ENCODE measurements at regions not wholly inside any gene's neighbourhood (a gene's known extent, or its start where the extent isn't known, plus 50 kb on each side); places are given as distances from the start of the nearest gene placed in this dataset.
"Not testable (repeated sequence)": the region's sequence is repeated elsewhere in the genome, so short reads cannot be mapped to it uniquely, and the experiment has no call there.

DNA sequence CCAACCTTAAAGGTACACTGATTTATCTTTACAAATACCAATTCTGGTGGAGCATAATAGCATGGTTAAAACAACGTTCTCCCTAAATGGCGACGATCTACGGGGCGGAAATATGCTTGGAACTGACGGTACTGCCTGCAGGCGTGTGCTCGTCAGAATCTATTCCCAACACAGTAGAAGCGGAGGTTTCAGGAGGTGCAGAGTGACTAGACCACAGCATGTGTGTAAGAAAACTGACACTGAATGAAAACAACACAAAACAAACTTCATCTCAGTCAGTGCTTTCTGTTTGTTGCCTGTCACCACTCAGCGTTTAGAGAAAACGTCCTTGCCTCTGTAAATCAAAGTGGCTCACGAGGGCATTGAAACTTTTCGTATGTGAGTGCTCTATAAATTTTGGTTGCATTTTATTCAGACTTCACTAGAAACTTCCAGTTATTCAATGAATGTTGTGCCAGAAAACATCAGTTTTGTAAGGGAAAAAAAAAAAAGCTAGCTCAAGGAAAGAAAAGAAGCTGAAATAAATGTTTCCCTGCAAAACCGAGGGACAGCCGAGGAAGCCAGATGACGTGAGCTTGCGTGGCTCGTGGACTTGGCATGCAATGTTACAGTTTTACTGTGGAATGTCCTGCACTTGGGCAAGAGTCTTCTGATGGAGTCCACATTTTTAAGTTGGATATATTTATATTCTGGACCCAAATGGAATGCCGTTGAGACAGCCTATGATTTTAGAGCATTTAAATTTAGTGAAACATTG, 210.4 kb downstream of the LAT start:
- DNase-seq, result not testable (repeated sequence)

DNA sequence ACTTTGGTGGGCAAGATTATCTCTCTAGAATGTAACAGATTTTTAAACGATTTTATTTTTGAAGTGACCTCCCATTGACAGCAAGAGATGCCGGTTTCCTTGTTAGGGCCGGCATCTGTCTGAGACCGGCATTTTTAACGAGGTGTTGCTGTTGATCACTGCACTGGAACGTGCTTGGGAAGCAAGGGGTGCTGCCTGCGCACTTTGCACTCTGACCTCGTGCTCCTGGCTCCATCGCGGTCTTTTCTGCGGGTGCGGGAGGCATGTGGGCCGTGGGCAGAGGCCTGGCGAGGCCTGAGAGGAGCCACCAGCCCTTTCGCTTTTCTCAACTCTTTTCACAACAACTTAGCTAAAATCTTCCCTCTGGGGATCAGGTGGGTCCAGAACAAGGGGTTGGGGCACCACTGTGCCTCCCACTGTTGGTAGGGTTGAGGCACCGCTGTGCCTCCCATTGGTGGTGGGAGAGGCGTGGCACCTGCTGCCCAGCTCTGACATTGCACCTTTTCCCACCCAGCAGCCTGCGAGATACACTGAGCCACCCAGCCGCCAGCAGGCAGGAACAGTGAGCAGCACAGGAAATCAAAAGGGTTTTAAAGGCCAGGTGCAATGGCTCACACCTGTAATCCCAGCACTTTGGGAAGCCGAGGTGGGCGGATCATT, 209.5 kb downstream of the LAT start:
- not testable (repeated sequence) for DNase-seq

DNA sequence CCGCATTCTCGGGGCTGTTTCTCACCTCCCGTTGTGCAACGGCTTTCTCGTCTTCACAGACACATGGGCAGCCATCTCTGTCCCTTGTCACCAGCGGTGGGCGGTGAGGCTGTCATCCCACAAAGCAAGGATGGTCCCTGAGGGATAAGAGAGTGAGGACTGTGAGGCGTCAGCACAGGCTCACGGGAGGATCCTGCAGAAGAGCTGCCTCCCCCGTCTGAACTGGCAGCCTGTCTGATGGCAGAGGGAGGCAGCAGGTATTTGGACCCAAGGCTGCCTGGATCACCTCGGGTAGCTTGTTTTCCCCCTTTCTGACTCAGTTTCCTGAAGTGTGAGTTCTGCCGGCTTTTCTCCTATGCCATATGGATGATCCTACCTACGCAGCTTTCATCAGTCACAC, 208.8 kb downstream of the LAT start:
- DNase-seq, result not testable (repeated sequence)

DNA sequence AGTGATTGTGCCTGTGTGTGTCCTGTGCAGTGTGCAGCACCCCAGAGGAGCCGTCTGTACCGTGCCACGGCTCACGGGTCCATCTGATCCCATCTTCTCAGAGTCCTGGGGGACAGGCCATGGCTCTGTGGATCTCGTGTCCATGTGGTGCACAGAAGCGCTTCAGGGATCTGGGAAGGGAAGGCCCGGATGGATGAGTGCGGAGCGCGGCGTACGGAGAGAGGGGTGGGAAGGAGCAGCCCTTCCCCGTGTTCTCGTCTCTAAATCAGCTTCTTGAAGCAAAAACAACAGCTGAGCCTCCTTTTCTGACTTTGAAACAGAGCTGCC, 208.4 kb downstream of the LAT start:
- DNase-seq, result not testable (repeated sequence)

DNA sequence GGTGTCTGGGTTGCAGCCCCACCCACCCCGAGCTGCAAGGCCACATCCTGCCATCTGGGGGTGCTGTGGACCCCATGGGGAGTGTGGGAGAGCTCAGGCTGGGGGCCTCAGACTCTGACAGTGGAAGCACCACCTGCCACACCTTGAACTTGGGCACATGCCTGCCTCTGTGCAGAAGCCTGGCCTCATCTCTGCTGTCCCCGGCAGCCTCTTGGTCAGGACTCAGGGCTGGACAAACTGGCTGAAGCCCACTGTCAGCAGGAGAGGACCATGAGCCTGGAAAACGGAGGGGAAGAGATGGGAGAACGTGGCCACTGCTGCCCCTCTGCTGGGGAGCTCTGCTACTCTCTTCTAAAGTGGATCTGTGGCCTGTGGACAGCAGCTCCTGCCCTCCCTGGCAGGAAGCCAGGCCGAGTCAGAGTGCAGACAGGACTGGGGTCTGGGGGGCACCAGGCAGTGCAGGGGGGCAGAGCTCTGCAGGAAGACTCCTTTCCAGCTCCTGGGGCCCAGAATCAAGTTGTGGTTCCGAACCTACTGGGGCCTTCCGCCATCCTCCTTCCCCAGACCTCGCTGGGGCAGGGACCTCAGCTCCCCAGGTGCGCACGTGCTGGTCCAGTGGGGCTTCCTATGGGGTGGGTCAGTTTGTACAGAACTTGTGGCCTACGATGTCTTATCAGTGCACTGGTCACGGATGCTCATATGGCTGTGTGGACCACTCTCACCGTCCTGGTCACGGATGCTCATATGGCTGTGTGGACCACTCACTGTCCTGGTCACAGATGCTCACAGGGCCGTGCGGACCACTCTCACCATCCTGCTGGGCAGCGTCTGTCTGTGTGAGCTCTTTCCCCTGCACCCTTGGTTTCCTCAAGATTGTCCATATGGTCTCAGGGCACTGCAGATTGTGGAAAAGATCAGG, 207.7 kb downstream of the LAT start:
- no peak for DNase-seq

DNA sequence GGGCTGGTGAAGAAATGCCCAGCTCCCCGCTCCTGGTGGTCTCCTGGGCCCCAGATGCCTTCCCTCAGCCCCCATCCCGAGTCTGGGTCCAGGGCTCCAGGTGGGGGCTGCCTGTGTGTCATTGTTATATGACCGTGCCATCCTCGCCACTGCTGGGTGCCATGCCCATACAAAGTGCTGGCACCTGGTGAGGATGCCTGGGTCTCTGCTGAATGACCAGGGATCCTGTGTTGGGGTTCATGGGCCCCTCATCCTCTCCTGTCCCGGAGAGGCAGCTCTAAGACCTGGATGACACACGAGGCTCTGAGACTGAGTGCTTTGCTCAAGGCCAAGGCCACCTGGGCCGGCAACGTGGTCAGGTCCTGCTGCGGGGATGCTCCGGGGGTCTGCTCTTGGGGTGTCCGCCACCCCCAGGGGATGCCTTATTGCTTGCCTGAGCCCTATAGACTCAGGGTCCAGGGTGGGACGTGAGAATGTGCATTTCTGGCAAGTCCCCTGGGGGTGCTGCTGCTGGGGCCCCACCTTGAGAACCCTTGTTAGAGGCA, 206.9 kb downstream of the LAT start:
- DNase-seq, result not testable (repeated sequence)

DNA sequence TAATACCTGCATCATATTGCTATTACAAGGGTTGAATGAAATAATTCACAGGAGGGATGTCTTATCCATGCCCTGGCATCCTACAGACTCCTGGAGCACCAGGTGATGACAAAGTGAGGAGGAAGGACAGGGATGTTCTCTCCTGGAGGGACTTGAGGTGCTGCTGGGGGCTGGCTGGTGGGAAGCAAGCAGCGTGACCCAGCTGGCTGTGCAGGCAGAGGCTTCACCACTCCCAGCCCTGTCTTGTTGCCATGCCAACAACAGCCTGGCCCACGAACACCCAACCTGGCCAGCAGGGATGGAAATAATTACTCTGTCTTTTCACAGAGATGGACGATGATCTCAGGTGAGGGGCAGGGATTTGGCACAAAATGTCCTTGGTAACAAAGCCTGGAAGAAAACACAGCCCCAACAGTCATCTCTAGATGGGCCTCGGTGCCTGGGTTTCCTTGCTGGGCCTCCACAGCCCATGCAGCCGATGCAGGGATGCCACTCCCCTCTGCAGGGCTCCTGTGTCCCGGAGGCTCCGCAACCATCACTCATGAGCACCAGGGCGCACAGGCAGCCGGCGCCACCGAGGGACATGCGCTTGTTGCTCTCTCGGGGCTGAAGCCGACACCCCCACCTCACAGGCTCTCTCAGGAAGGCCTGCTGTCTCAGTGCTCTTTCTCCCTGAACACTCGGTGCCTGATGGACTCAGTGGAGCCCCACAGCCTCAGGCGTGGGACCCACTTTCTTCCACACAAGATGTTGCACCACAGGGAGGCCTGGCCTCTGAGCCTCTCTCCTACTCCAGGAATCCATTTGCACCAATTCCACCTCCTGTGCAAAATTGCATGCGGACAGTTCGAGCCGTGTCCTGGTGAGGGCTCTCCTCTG, 205.9 kb downstream of the LAT start:
- not testable (repeated sequence) for DNase-seq

DNA sequence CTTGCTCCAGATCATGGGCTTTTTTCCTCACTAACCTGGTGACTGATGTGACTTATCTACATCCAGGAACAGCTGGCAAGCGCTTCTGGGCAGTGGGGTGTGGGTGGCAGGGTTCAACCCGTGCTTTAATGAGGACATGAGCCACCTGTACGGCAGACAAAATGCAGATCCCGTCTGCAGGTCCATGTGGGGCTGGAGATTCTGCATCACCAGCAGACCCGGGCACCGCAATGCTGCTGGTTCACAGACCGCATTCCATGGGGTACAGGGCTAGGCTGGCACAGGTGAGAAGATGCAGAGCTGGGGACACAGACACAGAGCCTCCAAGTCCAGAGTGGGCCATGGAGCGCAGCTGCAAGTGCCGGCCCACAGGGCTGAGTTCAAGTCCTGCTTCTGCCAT, 204.0 kb downstream of the LAT start:
- not testable (repeated sequence) for DNase-seq

DNA sequence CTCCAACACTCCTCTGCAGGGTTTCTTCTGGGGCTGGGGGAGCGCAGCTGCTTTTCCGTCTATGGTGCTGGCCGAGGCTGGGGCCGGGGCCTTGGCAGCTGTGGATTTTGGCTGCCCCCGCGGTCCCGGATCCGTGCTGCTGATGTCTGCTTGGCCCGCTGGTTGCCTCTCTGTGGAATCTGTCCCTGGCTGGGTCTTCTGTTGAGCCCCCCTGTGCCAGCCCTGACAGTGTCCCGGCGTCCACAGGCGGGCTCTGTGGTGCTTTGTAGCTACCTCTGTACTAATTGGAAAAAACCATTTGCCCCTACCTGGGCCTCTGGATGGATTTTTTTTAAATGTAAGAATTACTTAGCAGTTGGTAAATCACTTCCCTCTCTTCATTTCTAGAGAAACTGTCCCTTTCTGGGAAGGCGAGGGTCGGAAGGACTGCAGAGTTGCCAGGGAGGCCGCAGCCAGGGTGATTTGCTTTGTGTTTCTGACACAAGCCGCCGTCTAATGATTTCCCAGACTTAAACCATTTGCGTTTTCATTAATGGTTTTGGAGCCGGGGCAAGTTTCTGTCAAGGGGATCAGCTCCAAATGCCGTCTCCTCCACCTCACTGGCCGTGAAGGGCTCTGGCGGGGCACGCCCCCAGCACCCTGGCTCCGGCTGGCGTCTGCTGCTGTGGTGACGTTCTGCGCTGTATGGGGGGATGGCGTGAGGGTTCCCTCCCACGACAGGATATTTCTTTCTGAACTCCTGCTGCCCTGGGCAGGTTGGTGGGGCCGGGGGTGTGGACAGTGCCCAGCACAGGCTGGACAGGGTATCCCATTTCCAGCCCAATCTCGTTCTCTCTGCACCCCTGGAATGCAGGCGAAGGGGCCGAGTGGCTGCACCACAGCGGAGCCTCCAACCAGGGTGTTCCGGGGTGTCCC, 201.7 kb downstream of the LAT start:
- DNase-seq, result not testable (repeated sequence)

DNA sequence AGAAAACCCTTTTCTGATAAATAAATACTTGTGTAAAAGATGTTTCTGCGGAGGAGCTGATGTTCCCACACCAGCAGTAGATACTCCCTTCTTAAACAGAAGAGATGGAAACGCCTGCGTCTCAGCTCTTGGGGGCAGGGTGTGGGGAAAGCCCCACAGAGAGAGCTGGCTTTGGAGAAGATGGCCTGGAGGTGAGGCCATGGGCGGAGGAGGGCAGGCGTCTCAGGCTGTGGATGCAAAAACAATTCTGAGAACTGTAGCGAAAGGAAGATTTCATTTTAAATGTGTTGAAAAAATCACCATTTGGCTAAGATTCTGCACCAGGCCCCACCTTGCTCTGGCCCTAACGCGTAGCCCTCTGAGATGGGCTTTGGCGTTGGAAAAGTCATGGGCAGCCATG, 201.0 kb downstream of the LAT start:
- DNase-seq, result not testable (repeated sequence)

DNA sequence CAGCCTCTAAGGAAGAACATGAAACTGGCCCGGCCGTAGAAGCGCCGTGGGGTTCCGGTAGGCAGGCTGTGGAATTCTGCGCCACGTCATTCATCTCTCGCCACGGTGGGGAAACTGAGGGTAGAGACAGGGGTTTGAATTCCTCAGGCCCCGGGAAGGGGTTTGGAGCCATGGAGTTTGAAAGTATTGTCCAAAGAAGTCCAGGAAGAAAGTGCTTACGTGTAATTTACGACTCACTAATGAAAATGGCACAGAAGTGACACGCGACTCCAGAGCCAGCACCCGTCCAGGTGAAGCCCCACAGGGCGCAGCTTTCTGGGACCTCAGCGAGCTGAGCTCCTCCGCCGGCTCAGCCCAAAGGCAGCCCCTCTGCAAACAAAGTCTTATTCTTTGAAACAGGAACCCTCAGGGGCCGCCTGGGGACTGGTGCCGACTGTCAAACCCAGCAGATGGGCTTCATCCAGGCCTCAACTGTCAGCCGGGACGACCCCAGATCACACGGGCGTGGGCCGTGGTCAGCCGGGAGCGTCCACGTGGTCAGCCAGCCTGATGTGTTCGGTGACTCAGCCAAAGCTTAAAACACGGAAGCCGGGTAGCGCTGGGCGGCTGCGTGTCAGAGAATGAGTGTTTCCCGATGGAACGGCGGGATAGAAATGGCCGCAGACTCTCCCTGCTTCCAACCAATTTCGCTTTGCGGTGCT, 200.0 kb downstream of the LAT start:
- not testable (repeated sequence) for DNase-seq

DNA sequence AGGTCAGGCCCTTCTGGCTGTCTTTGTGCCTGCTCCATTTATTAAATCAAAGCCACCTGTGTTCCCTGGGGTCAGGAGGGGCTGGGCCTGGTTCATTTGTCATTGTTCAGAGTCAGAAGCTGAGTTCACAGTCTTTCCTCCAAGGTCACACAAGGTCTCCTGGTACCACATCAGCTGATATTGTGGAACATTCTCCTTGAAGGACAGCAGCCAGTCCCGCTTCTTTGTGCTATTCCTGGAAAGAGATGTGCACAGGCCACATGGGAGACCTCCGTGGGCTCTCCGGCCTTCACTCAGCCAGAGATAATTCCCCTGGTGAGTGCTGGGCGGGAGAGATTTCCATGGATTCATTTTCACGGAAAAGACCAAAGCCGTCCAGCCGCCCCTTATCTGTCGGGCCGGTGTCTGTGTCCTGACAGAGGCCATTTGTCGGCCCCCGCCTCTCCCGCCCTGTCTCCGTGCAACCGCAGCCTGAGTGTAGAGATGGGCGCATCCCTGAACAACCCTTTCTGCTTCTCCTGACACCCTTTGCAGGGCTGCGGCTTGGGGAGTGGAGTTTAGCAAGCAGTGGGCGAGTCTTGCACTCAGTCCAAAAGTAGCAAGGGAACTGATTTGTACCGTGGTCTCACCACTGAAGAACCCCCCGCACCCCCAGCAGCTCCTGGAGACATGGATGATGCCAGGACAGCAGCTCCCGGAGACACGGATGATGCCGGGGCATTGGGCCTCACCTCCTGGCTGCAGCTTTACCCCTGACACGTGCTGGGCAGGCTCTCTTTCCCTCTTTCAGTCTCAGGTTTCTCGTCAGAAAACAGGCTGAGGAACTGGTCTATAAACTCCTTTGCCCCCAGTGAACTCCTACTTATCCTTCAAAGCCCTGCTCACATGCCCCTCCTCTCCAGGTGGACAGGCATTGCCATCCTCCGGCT, 198.4 kb downstream of the LAT start:
- DNase-seq, result not testable (repeated sequence)

DNA sequence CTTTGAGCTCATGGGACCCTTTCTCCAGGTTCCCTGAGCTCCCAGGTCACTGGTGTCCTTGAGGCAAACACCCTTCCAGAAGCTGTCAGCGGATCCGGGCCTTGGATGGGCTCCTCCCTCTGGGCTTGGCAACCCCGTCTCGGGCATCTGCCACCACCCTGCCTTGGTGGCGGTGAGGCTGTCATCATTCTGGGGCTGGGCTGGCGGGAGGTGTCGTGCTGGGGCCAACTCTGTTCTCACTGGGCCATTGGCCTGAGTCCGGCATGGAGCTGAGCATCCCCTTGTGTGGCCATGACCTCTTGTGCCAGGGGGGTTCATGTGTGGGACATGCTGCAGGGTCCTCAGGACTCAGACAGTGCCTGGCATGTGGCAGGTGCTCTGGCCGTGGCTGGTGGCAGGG, 197.6 kb downstream of the LAT start:
- DNase-seq, result no peak

DNA sequence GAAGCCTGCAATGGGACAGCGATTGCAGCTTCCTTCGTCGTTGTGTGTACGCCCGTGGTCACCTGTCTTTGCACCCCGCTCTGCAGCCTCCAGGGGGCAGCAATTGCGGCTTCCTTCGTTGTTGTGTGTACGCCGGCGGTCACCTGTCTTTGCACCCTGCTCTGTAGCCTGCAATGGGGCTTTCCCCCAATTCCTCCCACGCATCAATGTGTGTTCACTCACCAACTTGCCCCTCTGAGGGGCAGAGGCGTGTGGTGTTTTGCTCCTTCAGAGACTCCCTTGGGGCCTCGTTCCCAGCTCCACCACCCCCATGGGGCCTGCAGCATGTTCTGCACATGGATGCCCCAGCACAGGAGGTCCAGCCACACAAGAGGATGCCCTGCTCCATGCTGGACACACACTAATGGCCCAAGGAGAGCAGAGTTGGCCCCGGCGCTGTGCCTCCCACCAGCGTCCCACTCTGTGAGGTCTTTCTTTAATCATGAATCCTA, 197.1 kb downstream of the LAT start:
- DNase-seq, result not testable (repeated sequence)

DNA sequence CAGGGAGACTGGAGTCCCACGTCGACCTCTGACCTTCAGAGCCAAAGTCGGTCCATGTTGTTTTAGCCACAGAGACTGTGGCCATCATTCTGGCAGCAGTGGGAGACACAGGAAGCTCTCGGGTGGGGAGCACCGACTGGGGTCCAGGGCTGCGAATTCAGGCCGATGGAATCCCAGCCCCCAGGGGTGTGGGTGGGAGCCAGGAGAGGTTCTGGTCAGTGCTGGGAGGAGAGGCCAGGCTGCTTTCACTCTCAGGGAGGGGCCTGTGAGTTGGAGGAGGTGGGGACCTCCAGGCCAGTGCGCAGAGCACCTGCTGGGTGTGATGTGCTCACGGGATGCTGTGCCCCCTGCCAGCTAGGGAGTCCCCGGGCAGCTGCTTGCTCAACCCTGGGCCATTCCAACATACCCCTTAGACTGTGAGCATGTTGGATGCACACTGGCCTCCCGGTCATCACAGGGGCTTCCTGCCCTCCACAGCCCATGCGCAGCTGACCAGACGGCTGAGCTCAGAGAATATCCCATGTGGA, 196.5 kb downstream of the LAT start:
- not testable (repeated sequence) for DNase-seq

DNA sequence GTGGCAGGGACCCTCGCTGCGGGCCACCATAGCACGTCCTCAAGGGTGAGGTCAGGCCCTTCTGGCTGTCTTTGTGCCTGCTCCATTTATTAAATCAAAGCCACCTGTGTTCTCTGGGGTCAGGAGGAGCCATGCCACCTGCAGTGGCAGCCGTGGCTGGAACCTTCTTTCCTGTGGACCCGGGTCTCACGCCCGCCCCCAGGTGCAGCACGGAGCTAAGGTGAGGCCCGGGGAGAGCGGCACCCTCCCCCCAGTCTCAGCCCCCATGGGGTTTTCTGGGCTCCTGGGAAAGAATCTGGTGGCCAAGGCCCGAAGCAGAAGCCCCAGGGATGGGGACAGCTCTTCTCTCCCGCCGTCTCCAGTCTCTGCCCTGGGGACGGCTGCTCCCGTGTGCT, 195.4 kb downstream of the LAT start:
- DNase-seq, result not testable (repeated sequence)

DNA sequence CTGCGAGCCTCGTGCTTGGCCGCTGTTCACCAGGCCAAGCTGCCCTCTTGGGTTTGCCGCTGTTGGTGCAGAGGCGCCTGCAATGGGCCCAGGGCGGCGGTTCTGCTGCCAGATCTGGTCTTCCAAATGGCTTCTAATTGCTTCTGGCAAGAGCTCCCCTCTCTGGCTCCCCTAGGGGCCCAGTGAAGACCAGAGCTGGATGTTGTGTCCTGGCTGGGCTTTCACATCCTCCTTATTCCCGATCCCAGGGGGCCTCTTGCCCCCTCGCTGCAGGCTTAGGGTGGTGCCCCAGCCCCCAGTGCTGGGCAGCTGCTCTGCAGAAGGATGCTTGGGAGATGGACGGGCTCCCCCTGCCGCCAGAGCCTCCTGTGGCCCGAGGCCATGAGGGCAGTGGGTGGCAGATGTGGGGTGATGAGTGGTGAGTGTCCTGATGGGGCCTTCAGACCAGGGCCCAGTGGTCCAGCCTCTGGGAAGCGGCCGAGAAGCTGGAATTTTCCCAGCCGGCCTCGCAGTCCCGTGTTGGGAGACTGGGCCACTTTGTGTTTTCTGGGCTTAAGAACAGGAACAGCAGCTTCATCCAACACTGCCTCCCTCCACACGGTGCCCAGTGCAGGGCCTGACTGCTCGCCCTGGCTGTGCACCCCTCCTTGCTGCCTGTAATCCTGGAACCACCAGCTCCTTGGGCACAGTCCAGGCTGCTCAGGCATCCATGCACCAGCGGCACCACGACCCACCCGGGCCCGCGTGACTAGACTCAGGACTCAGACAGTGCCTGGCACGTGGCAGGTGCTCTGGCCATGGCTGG, 194.8 kb downstream of the LAT start:
- not testable (repeated sequence) for DNase-seq
